Ascending aorta (tissue), 2 donors: ENCODE measurements at regions not wholly inside any gene's neighbourhood (a gene's known extent, or its start where the extent isn't known, plus 50 kb on each side); places are given as distances from the start of the nearest gene placed in this dataset.

Experiments used
- DNase-seq, 2 donors: peaks; one replicate each; pipeline ENCODE4 v3.0.0-alpha.2; 2019; ENCODE audit warnings: low spot score in 2 of 2
- H3K27ac ChIP-seq, 2 donors: fragments of 200-600 bp; sonication (generic); one replicate each; pipeline ENCODE4 v1.5.1; 2016 to 2017; ENCODE audit warnings: mild to moderate bottlenecking in 1 of 2
- H3K27me3 ChIP-seq: fragments of 200-600 bp; sonication (generic); one replicate; pipeline ENCODE4 v1.5.1; 2017
- H3K36me3 ChIP-seq, 2 donors: fragments of 200-600 bp; sonication (generic); one replicate each; pipeline ENCODE4 v1.5.1; 2016
- H3K4me1 ChIP-seq, 2 donors: fragments of 200-600 bp; sonication (generic); one replicate each; pipeline ENCODE4 v1.5.1; 2016 to 2017; ENCODE audit warnings: mild to moderate bottlenecking in 1 of 2
- H3K4me3 ChIP-seq, 2 donors: fragments of 200-600 bp; sonication (generic); one replicate each; pipeline ENCODE4 v1.5.1; 2016 to 2017; ENCODE audit warnings: mild to moderate bottlenecking in 1 of 2
- H3K9me3 ChIP-seq, 2 donors: fragments of 200-600 bp; sonication (generic); one replicate each; pipeline ENCODE4 v1.5.1; 2016
- CTCF ChIP-seq, 3 experiments: fragments of 200-600 bp in 2 of 3; fragments of 450-650 bp in 1 of 3; sonication (generic) in 2 of 3; IDR thresholded peaks; one replicate each; pipeline ENCODE4 v1.5.1; 2016 to 2019; ENCODE audit warnings: antibody characterized with exemption in 3 of 3, mild to moderate bottlenecking in 1 of 3, moderate library complexity in 1 of 3
- intact Hi-C: fragments of 100-400 bp; cut with DNase I; formaldehyde crosslinking; loops from one replicate; pipeline ENCODE4 v1.15.1; 2023

- Histone ChIP-seq H3K36me3 (no peaks in the 10 kb centered on the region), H3K4me1 (no peaks in the 10 kb centered on the region), H3K27ac (no peak overlapping the region), H3K4me3 (no peak overlapping the region), H3K27me3 (no peaks in the 10 kb centered on the region), H3K9me3 (no peaks in the 10 kb centered on the region)
- DNase-seq = no peak
- intact Hi-C loops = no loop called here
- no peak for TF ChIP-seq CTCF (IDR thresholded peaks at IDR 0.05)
These were observed 521.4 kb downstream of the ANKRD7 start for GRCh38 chr7:118745927-118746326.

- Histone ChIP-seq H3K36me3 (no peaks in the 10 kb centered on the region), H3K9me3 (no peaks in the 10 kb centered on the region), H3K27ac (no peak overlapping the region), H3K27me3 (no peaks in the 10 kb centered on the region), H3K4me1 (no peaks in the 10 kb centered on the region), H3K4me3 (no peak overlapping the region)
- DNase-seq = no peak
- no peak for TF ChIP-seq CTCF (IDR thresholded peaks at IDR 0.05)
- intact Hi-C loops = no loop called here
These were observed 523.0 kb downstream of the ANKRD7 start for GRCh38 chr7:118747473-118747872.

- no peak for DNase-seq
- intact Hi-C loops = no loop called here
- H3K4me1 ChIP-seq = no peaks in the 10 kb centered on the region
- no peak for TF ChIP-seq CTCF (IDR thresholded peaks at IDR 0.05)
- H3K9me3 ChIP-seq = no peaks in the 10 kb centered on the region
- H3K27ac ChIP-seq = no peak overlapping the region
- no peak overlapping the region for H3K4me3 ChIP-seq
- no peaks in the 10 kb centered on the region for H3K36me3 ChIP-seq
- H3K27me3 ChIP-seq = no peaks in the 10 kb centered on the region
These were observed 529.0 kb downstream of the ANKRD7 start for GRCh38 chr7:118753479-118753878.

GRCh38 chr7:118754608-118755007, 530.1 kb downstream of the ANKRD7 start:
- no peak for TF ChIP-seq CTCF (IDR thresholded peaks at IDR 0.05)
- H3K4me1 ChIP-seq = no peaks in the 10 kb centered on the region
- no peaks in the 10 kb centered on the region for H3K27me3 ChIP-seq
- no peak overlapping the region for H3K27ac ChIP-seq
- no peak overlapping the region for H3K4me3 ChIP-seq
- no peaks in the 10 kb centered on the region for H3K36me3 ChIP-seq
- no peak for DNase-seq
- intact Hi-C loops = no loop called here
- no peaks in the 10 kb centered on the region for H3K9me3 ChIP-seq

- Histone ChIP-seq H3K27me3 (no peaks in the 10 kb centered on the region), H3K9me3 (no peaks in the 10 kb centered on the region), H3K4me3 (no peak overlapping the region), H3K27ac (no peak overlapping the region), H3K36me3 (no peaks in the 10 kb centered on the region), H3K4me1 (no peaks in the 10 kb centered on the region)
- TF ChIP-seq CTCF (IDR thresholded peaks at IDR 0.05) = no peak
- no peak for DNase-seq
- intact Hi-C loops = no loop called here
These were observed 530.6 kb downstream of the ANKRD7 start for GRCh38 chr7:118755067-118755625.

- Histone ChIP-seq H3K36me3 (no peaks in the 10 kb centered on the region), H3K27me3 (no peaks in the 10 kb centered on the region), H3K27ac (no peak overlapping the region), H3K4me3 (no peak overlapping the region), H3K4me1 (no peaks in the 10 kb centered on the region), H3K9me3 (no peaks in the 10 kb centered on the region)
- no peak for DNase-seq
- TF ChIP-seq CTCF (IDR thresholded peaks at IDR 0.05) = no peak
- intact Hi-C loops = no loop called here
These were observed 532.6 kb downstream of the ANKRD7 start for GRCh38 chr7:118757066-118757465.
